ENCODE measurements at regions not wholly inside any gene's neighbourhood (a gene's known extent, or its start where the extent isn't known, plus 50 kb on each side); places are given as distances from the start of the nearest gene placed in this dataset.

DNA sequence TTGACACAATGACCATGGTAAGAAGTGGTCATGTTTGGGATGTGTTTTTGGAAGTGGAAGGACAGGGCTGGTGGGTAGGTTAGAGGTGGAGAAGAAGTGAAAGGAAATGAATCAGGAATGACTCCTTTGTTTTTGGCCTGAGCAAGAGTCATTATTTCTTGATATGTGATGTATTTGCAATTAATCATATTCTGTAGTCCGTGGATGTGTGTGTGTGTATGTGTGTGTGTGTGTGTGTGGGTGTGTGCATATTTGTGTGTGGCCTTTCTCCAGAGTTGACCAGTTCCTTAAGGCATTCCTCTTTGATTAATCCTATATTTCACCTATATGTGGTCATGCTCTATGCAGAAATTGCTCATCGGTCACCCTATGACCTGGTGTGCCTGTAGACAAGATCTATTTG lies 130.7 kb downstream of the UTRN start:
- no peak for DNase-seq (ENCODE audit: low spot score)
- ChIA-PET POLR2A (ENCODE audit: low non-redundant PET) (no interaction called here), CTCF (no interaction called here)
- Histone ChIP-seq H3K9me3 (ENCODE audit: low read depth, low read length, poor library complexity, severe bottlenecking) (no peaks in the 10 kb centered on the region), H3K27me3 (replicated peaks; ENCODE audit: insufficient read depth, low read depth, low read length, poor library complexity) (no peaks in the 10 kb centered on the region), H3K36me3 (ENCODE audit: insufficient read depth, low read length, poor library complexity, severe bottlenecking) (no peaks in the 10 kb centered on the region), H3K4me3 (ENCODE audit: low read depth, low read length, poor library complexity, severe bottlenecking) (no peak overlapping the region), H3K27ac (ENCODE audit: low read depth, low read length, poor library complexity, severe bottlenecking) (no peak overlapping the region), H3K4me1 (ENCODE audit: insufficient read depth, low read length, poor library complexity, severe bottlenecking) (no peaks in the 10 kb centered on the region)
- TF ChIP-seq, protein P1, sequence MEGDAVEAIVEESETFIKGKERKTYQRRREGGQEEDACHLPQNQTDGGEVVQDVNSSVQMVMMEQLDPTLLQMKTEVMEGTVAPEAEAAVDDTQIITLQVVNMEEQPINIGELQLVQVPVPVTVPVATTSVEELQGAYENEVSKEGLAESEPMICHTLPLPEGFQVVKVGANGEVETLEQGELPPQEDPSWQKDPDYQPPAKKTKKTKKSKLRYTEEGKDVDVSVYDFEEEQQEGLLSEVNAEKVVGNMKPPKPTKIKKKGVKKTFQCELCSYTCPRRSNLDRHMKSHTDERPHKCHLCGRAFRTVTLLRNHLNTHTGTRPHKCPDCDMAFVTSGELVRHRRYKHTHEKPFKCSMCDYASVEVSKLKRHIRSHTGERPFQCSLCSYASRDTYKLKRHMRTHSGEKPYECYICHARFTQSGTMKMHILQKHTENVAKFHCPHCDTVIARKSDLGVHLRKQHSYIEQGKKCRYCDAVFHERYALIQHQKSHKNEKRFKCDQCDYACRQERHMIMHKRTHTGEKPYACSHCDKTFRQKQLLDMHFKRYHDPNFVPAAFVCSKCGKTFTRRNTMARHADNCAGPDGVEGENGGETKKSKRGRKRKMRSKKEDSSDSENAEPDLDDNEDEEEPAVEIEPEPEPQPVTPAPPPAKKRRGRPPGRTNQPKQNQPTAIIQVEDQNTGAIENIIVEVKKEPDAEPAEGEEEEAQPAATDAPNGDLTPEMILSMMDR (conservative IDR thresholded peaks at IDR 0.05; ENCODE audit: low read depth, low read length), result no peak
- TF ChIP-seq EZH2 (IDR thresholded peaks at IDR 0.05; ENCODE audit: borderline replicate concordance, low read depth, low read length, poor library complexity, severe bottlenecking), result no peak
- no TSS peak for BruUV-seq (replicated peaks)
- intact Hi-C loops (cut with micrococcal nuclease; ENCODE audit: unreplicated experiment), result no loop called here

DNA sequence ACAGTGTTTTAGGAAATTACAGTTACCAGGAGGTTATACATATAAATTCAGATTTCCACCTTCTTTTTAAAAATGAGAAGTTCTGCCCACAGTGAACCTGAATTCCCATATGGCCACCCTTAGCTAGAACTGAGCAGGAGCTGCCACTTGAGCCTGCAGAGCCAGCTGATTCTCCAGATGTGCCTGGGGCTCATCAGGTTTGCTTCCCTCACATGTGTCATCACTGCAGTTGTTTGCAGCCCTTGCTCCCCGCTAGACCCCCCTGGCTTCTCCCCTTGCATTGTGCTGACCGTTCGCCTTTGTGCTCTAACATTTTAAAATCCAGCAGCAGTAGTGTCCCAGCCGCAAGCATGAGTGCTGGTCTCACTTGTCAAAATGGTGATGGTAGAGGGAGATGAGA lies 131.1 kb downstream of the UTRN start:
- Histone ChIP-seq H3K27me3 (replicated peaks; ENCODE audit: insufficient read depth, low read depth, low read length, poor library complexity) (no peaks in the 10 kb centered on the region), H3K9me3 (ENCODE audit: low read depth, low read length, poor library complexity, severe bottlenecking) (no peaks in the 10 kb centered on the region), H3K36me3 (ENCODE audit: insufficient read depth, low read length, poor library complexity, severe bottlenecking) (no peaks in the 10 kb centered on the region), H3K4me3 (ENCODE audit: low read depth, low read length, poor library complexity, severe bottlenecking) (no peak overlapping the region), H3K4me1 (ENCODE audit: insufficient read depth, low read length, poor library complexity, severe bottlenecking) (no peaks in the 10 kb centered on the region), H3K27ac (ENCODE audit: low read depth, low read length, poor library complexity, severe bottlenecking) (no peak overlapping the region)
- intact Hi-C loops (cut with micrococcal nuclease; ENCODE audit: unreplicated experiment), result no loop called here
- ChIA-PET CTCF (no interaction called here), POLR2A (ENCODE audit: low non-redundant PET) (no interaction called here)
- TF ChIP-seq EZH2 (IDR thresholded peaks at IDR 0.05; ENCODE audit: borderline replicate concordance, low read depth, low read length, poor library complexity, severe bottlenecking), result no peak
- TF ChIP-seq, protein P1 (conservative IDR thresholded peaks at IDR 0.05; ENCODE audit: low read depth, low read length), result no peak
- no peak for DNase-seq (ENCODE audit: low spot score)
- no TSS peak for BruUV-seq (replicated peaks)

DNA sequence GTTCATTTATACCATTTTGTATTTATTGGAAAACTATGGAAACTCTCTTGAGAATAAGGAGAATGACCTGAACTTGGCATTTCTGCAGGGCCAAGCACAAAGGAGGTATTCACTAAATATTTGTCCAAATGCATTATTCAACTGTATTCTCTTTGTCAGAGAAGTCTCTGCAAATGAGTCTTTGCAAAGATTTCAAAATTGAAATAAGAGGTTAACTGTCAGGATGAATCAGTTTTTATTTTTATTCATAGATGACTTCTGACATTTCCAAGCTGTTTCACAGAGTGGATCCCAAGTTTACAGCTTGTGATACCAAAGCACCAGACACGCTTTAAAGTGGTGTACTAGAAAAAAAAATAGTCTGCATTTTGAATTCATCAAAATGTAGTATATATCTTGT lies 131.6 kb downstream of the UTRN start:
- Histone ChIP-seq H3K4me3 (ENCODE audit: low read depth, low read length, poor library complexity, severe bottlenecking) (no peak overlapping the region), H3K36me3 (ENCODE audit: insufficient read depth, low read length, poor library complexity, severe bottlenecking) (no peaks in the 10 kb centered on the region), H3K27ac (ENCODE audit: low read depth, low read length, poor library complexity, severe bottlenecking) (no peak overlapping the region), H3K9me3 (ENCODE audit: low read depth, low read length, poor library complexity, severe bottlenecking) (no peaks in the 10 kb centered on the region), H3K27me3 (replicated peaks; ENCODE audit: insufficient read depth, low read depth, low read length, poor library complexity) (no peaks in the 10 kb centered on the region), H3K4me1 (ENCODE audit: insufficient read depth, low read length, poor library complexity, severe bottlenecking) (no peaks in the 10 kb centered on the region)
- TF ChIP-seq, protein P1 (conservative IDR thresholded peaks at IDR 0.05; ENCODE audit: low read depth, low read length), result no peak
- TF ChIP-seq EZH2 (IDR thresholded peaks at IDR 0.05; ENCODE audit: borderline replicate concordance, low read depth, low read length, poor library complexity, severe bottlenecking), result no peak
- ChIA-PET CTCF (no interaction called here), POLR2A (ENCODE audit: low non-redundant PET) (no interaction called here)
- DNase-seq (ENCODE audit: low spot score), result no peak
- intact Hi-C loops (cut with micrococcal nuclease; ENCODE audit: unreplicated experiment), result no loop called here
- no TSS peak for BruUV-seq (replicated peaks)
